ENCODE measurements at regions not wholly inside any gene's neighbourhood (a gene's known extent, or its start where the extent isn't known, plus 50 kb on each side); places are given as distances from the start of the nearest gene placed in this dataset.

GRCh38 chr7:112853422-112853821 is 63.2 kb upstream of the TMEM168 start:
- Mint-ChIP-seq H3K9me3 (no peaks in the 10 kb centered on the region), H3K4me1 (no peaks in the 10 kb centered on the region), H3K27ac (no peak overlapping the region), H3K4me3 (no peak overlapping the region), H3K27me3 (no peaks in the 10 kb centered on the region)
- ATAC-seq (no peak), DNase-seq (no peak)

DNA sequence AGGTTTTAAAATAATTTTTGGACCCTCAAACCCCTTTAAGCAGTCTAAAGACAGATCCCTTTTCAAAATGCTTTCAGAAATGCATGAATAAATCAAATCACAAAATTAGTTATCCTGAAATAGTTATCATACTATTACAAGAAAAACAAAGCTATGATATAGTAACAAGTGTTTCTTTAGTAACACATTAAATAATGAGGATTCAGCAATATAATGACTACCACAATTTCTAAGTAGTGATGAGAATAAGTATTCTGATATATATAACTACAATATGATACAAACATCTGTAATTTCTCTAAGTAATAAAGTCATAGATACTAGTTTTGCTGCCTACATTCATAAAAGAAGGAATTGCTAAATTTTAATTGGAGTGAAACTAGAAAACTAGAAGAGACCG is 53.0 kb upstream of the TMEM168 start:
- Mint-ChIP-seq H3K9me3 (no peaks in the 10 kb centered on the region), H3K4me3 (no peak overlapping the region), H3K27ac (no peak overlapping the region), H3K27me3 (no peaks in the 10 kb centered on the region), H3K4me1 (peaks cover 9% of the 10 kb centered on the region)
- DNase-seq (no peak), ATAC-seq (no peak)

All from stimulated activated naive CD8-positive, alpha-beta T cell treated with anti-CD3 and anti-CD28 coated beads, Interleukin-15, amount 100 ng/mL, for 72 hours (primary cell).